ENCODE measurements at regions not wholly inside any gene's neighbourhood (a gene's known extent, or its start where the extent isn't known, plus 50 kb on each side); places are given as distances from the start of the nearest gene placed in this dataset.

DNA sequence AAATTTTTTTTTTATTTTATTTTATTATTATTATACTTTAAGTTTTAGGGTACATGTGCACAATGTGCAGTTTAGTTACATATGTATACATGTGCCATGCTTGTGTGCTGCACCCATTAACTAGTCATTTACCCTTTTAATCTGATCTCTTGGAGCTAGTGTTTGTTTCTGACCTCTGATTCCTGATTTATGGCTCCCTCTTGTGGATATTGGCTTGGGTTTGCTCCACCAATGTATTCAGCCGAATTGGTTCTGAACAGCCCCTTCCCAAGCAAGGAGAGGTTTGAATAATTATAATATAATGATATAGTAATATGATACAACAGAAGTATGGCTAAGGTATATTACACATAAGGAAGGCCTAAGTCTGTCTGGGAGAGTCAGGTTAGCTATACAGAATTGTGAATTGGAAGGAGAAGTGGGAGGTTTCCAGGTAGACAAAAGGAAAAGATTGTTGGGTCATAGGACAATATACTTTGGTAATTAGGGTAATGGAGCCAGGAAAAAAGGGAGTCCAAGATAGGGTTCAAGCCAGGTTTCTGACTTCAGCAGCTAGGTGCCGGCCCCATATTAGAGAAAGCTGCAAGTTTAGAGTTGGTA is 53.1 kb upstream of the HMCN1 start:
- POLR2A ChIA-PET, result no interaction called here
- Mint-ChIP-seq H3K4me3 (ENCODE audit: unreplicated experiment) (no peak overlapping the region), H3K27ac (ENCODE audit: unreplicated experiment) (no peak overlapping the region), H3K27me3 (ENCODE audit: insufficient read depth, unreplicated experiment) (no peaks in the 10 kb centered on the region), H3K4me1 (ENCODE audit: low read depth, unreplicated experiment) (no peaks in the 10 kb centered on the region), H3K9me3 (ENCODE audit: unreplicated experiment) (no peaks in the 10 kb centered on the region), H3K36me3 (ENCODE audit: insufficient read depth, unreplicated experiment) (no peaks in the 10 kb centered on the region)
- Histone ChIP-seq H3K4me1 (no peaks in the 10 kb centered on the region), H3K9me3 (no peaks in the 10 kb centered on the region), H3K36me3 (ENCODE audit: control insufficient read depth, insufficient read depth, low read length) (no peaks in the 10 kb centered on the region), H3K27me3 (replicated peaks; ENCODE audit: control insufficient read depth, insufficient read depth, low read length) (no peaks in the 10 kb centered on the region), H3K4me3 (ENCODE audit: low read depth, low read length) (no peak overlapping the region)
- TF ChIP-seq, protein P1, sequence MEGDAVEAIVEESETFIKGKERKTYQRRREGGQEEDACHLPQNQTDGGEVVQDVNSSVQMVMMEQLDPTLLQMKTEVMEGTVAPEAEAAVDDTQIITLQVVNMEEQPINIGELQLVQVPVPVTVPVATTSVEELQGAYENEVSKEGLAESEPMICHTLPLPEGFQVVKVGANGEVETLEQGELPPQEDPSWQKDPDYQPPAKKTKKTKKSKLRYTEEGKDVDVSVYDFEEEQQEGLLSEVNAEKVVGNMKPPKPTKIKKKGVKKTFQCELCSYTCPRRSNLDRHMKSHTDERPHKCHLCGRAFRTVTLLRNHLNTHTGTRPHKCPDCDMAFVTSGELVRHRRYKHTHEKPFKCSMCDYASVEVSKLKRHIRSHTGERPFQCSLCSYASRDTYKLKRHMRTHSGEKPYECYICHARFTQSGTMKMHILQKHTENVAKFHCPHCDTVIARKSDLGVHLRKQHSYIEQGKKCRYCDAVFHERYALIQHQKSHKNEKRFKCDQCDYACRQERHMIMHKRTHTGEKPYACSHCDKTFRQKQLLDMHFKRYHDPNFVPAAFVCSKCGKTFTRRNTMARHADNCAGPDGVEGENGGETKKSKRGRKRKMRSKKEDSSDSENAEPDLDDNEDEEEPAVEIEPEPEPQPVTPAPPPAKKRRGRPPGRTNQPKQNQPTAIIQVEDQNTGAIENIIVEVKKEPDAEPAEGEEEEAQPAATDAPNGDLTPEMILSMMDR (IDR thresholded peaks at IDR 0.05; ENCODE audit: insufficient read depth in 1 of 2, low read depth in 1 of 2, low read length in 1 of 2, severe bottlenecking in 1 of 2, unreplicated experiment in 1 of 2), result peak; percentile 42 to 53
- intact Hi-C loops (cut with micrococcal nuclease; ENCODE audit: unreplicated experiment), result loop anchor here (1.0 kb wide), 3 partner anchors 364 to 511 kb away; partner anchors contain the start of gene IVNS1ABP
- DNase-seq, result peak in 1 of 2 experiments; percentile 59
- CTCF ChIA-PET, result interaction anchor here (0.6 to 2.6 kb wide), 14 partner anchors 14 to 511 kb away, joined by 3 to 17 read pairs (median 4); partner anchors contain the start of gene IVNS1ABP
- BruUV-seq (replicated peaks), result no TSS peak

DNA sequence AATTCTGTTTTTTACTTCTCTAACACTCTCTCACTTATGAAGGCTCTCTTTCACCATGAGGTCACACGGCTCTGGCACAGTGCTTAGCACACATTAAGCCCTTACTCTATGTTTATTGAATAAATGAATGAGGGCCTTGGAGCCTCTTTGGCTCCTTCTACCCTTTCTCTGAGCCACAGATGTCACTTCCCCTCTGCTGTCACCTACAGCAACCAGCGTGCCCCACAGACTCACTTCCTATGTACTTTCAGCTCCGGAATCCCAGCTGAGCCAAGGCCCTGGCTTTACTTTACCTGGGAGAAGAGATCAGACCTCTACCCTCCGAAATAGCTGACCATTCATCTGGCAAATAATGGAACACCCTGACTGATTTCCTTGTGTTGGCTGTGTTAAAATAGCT is 53.7 kb upstream of the HMCN1 start:
- ChIA-PET CTCF (interaction anchor here (0.6 to 2.6 kb wide), 11 partner anchors 14 to 510 kb away, joined by 3 to 17 read pairs (median 4); partner anchors contain the start of gene IVNS1ABP), POLR2A (no interaction called here)
- H3K4me1 Mint-ChIP-seq (ENCODE audit: low read depth, unreplicated experiment), result no peaks in the 10 kb centered on the region
- H3K27ac Mint-ChIP-seq (ENCODE audit: unreplicated experiment), result no peak overlapping the region
- DNase-seq, result no peak
- intact Hi-C loops (cut with micrococcal nuclease; ENCODE audit: unreplicated experiment), result no loop called here
- Histone ChIP-seq H3K27me3 (replicated peaks; ENCODE audit: control insufficient read depth, insufficient read depth, low read length) (no peaks in the 10 kb centered on the region), H3K4me3 (ENCODE audit: low read depth, low read length) (no peak overlapping the region), H3K36me3 (ENCODE audit: control insufficient read depth, insufficient read depth, low read length) (no peaks in the 10 kb centered on the region), H3K9me3 (no peaks in the 10 kb centered on the region), H3K4me1 (no peaks in the 10 kb centered on the region)
- H3K4me3 Mint-ChIP-seq (ENCODE audit: unreplicated experiment), result no peak overlapping the region
- BruUV-seq (replicated peaks), result no TSS peak
- TF ChIP-seq, protein P1 (IDR thresholded peaks at IDR 0.05; ENCODE audit: insufficient read depth in 1 of 2, low read depth in 1 of 2, low read length in 1 of 2, severe bottlenecking in 1 of 2, unreplicated experiment in 1 of 2), result no peak
- H3K9me3 Mint-ChIP-seq (ENCODE audit: unreplicated experiment), result no peaks in the 10 kb centered on the region
- H3K36me3 Mint-ChIP-seq (ENCODE audit: insufficient read depth, unreplicated experiment), result no peaks in the 10 kb centered on the region
- no peaks in the 10 kb centered on the region for H3K27me3 Mint-ChIP-seq (ENCODE audit: insufficient read depth, unreplicated experiment)

DNA sequence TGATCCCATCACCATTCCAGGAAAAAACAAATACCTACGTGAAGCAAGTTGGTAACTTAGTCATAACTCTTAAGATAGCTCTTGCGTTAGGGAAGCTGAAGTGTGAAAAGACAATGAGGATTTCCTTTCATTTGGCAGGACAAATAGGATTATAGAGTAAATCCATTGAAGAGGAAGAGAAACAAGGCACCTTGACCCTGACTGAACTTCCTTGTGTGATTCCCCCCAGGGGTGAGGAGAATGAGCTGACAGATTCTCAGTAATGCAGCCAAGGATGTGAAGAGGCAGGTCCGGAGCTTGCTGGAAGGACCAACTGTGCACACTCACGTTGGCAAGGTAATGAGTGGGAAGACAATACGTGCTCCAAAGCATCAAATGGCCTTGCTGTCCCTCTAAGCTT is 55.0 kb upstream of the HMCN1 start:
- peaks cover 2% of the 10 kb centered on the region for H3K4me1 Mint-ChIP-seq (ENCODE audit: low read depth, unreplicated experiment)
- H3K36me3 Mint-ChIP-seq (ENCODE audit: insufficient read depth, unreplicated experiment), result no peaks in the 10 kb centered on the region
- no peak for DNase-seq
- Histone ChIP-seq H3K4me1 (0 out of 2 replicates have a peak, but pooled peaks cover 6% of the 10 kb centered on the region), H3K27me3 (replicated peaks; ENCODE audit: control insufficient read depth, insufficient read depth, low read length) (no peaks in the 10 kb centered on the region), H3K36me3 (ENCODE audit: control insufficient read depth, insufficient read depth, low read length) (no peaks in the 10 kb centered on the region), H3K4me3 (ENCODE audit: low read depth, low read length) (no peak overlapping the region), H3K9me3 (no peaks in the 10 kb centered on the region)
- intact Hi-C loops (cut with micrococcal nuclease; ENCODE audit: unreplicated experiment), result no loop called here
- ChIA-PET CTCF (interaction anchor here (2.6 kb wide), 1 partner anchor 362 kb away, joined by 17 read pairs; the partner anchor contains the start of gene IVNS1ABP), POLR2A (no interaction called here)
- BruUV-seq (replicated peaks), result no TSS peak
- TF ChIP-seq, protein P1 (IDR thresholded peaks at IDR 0.05; ENCODE audit: insufficient read depth in 1 of 2, low read depth in 1 of 2, low read length in 1 of 2, severe bottlenecking in 1 of 2, unreplicated experiment in 1 of 2), result no peak
- H3K9me3 Mint-ChIP-seq (ENCODE audit: unreplicated experiment), result no peaks in the 10 kb centered on the region
- H3K27ac Mint-ChIP-seq (ENCODE audit: unreplicated experiment), result no peak overlapping the region
- H3K27me3 Mint-ChIP-seq (ENCODE audit: insufficient read depth, unreplicated experiment), result no peaks in the 10 kb centered on the region
- H3K4me3 Mint-ChIP-seq (ENCODE audit: unreplicated experiment), result no peak overlapping the region
